ENCODE measurements at regions not wholly inside any gene's neighbourhood (a gene's known extent, or its start where the extent isn't known, plus 50 kb on each side); places are given as distances from the start of the nearest gene placed in this dataset.

- Histone ChIP-seq H4K20me1 (ENCODE audit: insufficient read depth, low read length) (no peaks in the 10 kb centered on the region), H3K4me1 (ENCODE audit: insufficient read depth, low read length) (0 out of 2 replicates have a peak, but pooled peaks cover 10% of the 10 kb centered on the region), H3K79me2 (ENCODE audit: insufficient read depth, low read length) (no peaks in the 10 kb centered on the region), H3K9me3 (ENCODE audit: low read length) (no peaks in the 10 kb centered on the region), H3K27me3 (ENCODE audit: control insufficient read depth in 1 of 2, insufficient read depth in 2 of 2, low read length in 2 of 2) (peaks cover 12 to 62% of the 10 kb centered on the region in 2 experiments), H3K27ac (ENCODE audit: extremely low read length, insufficient read depth, low read length) (no peak overlapping the region), H3K9ac (ENCODE audit: insufficient read depth, low read depth, low read length) (no peak overlapping the region), H3K4me3 (replicated peaks in 1 of 3; ENCODE audit: insufficient read depth in 1 of 3, low read depth in 2 of 3, low read length in 3 of 3) (no peak overlapping the region), H3K4me2 (ENCODE audit: low read depth, low read length) (no peak overlapping the region), H2AFZ (ENCODE audit: low read length) (no peak overlapping the region), H3K36me3 (replicated peaks in 1 of 2; ENCODE audit: control insufficient read depth in 1 of 2, insufficient read depth in 2 of 2, low read length in 2 of 2) (no peaks in the 10 kb centered on the region)
- 57% methylated on average over 24 of the region's 31 CpGs for WGBS (ENCODE audit: low lambda C conversion rate)
- ChIA-PET CTCF (ENCODE audit: low intra/inter-chr PET ratio, low total read pairs) (interaction anchor here (2.9 kb wide), 1 partner anchor 408 kb away, joined by 14 read pairs; no protein-coding TSS in a partner anchor), POLR2A (no interaction called here)
- ATAC-seq (no peak), DNase-seq (ENCODE audit: low spot score) (no peak), FAIRE-seq (no peak)
- no TSS peak for BruUV-seq (replicated peaks)
- in situ Hi-C loops (cut with HindIII; ENCODE audit: extremely low pct_ligation_motif_present, low pct_unique_long_range_greater_than_20kb) = no loop called here
- no peak for TF ChIP-seq PHB2 (IDR thresholded peaks at IDR 0.05; ENCODE audit: partially characterized antibody)
- TF ChIP-seq PITX1 (CRISPR knock-in tag; IDR thresholded peaks at IDR 0.05) = no peak
- TF ChIP-seq ZNF282 (IDR thresholded peaks at IDR 0.05; ENCODE audit: partially characterized antibody) = no peak
- no peak for TF ChIP-seq ZNF44 (CRISPR knock-in tag; IDR thresholded peaks at IDR 0.05)
- TF ChIP-seq ZNF674 (CRISPR knock-in tag; IDR thresholded peaks at IDR 0.05; ENCODE audit: low read depth) = no peak
- no peak for TF ChIP-seq ZBTB20 (CRISPR knock-in tag; IDR thresholded peaks at IDR 0.05; ENCODE audit: borderline replicate concordance, low read depth)
- no peak for TF ChIP-seq ZNF234 (CRISPR knock-in tag; conservative IDR thresholded peaks at IDR 0.05)
- TF ChIP-seq ZNF121 (CRISPR knock-in tag; IDR thresholded peaks at IDR 0.05) = no peak
- TF ChIP-seq GATA4 (IDR thresholded peaks at IDR 0.05; ENCODE audit: borderline replicate concordance, low read depth) = no peak
- no peak for TF ChIP-seq ZNF18 (CRISPR knock-in tag; IDR thresholded peaks at IDR 0.05; ENCODE audit: insufficient replicate concordance)
- TF ChIP-seq NFAT5 (CRISPR knock-in tag; IDR thresholded peaks at IDR 0.05) = no peak
- no peak for TF ChIP-seq ARID5B (CRISPR knock-in tag; IDR thresholded peaks at IDR 0.05)
- no peak for TF ChIP-seq NCOA1 (CRISPR knock-in tag; IDR thresholded peaks at IDR 0.05)
- TF ChIP-seq MEIS2 (CRISPR knock-in tag; IDR thresholded peaks at IDR 0.05) = no peak
- intact Hi-C loops (cut with micrococcal nuclease; ENCODE audit: unreplicated experiment) = no loop called here
These were observed 78.8 kb downstream of the GSC start for GRCh38 chr14:94690896-94691659.

All from HepG2 (cell line).